Keratinocyte (primary cell): ENCODE measurements at regions not wholly inside any gene's neighbourhood (a gene's known extent, or its start where the extent isn't known, plus 50 kb on each side); places are given as distances from the start of the nearest gene placed in this dataset.
"Not testable (repeated sequence)": the region's sequence is repeated elsewhere in the genome, so short reads cannot be mapped to it uniquely, and the experiment has no call there.

Experiments
- DNase-seq: peaks from one replicate; pipeline ENCODE4 v3.0.0-alpha.2; 2011; ENCODE audit warnings: low read depth, missing footprints, low spot score
- FAIRE-seq: peaks from 2 replicates; lab custom pipeline; 2011; peaks lifted over from hg19 to GRCh38; lab: Jason Lieb, UNC
- H2AFZ ChIP-seq: 2 replicates; pipeline ENCODE4 v1.6.0; 2012; ENCODE audit warnings: low read length, control low read depth, inconsistent platforms; ENCODE audit not compliant: control insufficient read depth
- H3K27ac ChIP-seq: 2 replicates; pipeline ENCODE4 v1.5.1; 2011; ENCODE audit warnings: low read length; ENCODE audit not compliant: control insufficient read depth, insufficient read depth
- H3K27me3 ChIP-seq: 3 replicates; pipeline ENCODE4 v1.6.0; 2011; ENCODE audit warnings: low read length; ENCODE audit not compliant: control insufficient read depth, insufficient read depth; ENCODE audit errors: extremely low read depth
- H3K36me3 ChIP-seq, 2 experiments: 2 replicates in 1 of 2; 3 replicates in 1 of 2; pipeline ENCODE4 v1.5.1; 2011; ENCODE audit warnings: low read length in 2 of 2, mild to moderate bottlenecking in 1 of 2; ENCODE audit not compliant: control insufficient read depth in 2 of 2, insufficient read depth in 2 of 2; ENCODE audit errors: extremely low read depth in 1 of 2
- H3K4me1 ChIP-seq: 3 replicates; pipeline ENCODE4 v1.5.1; 2011; ENCODE audit warnings: low read length; ENCODE audit not compliant: control insufficient read depth, insufficient read depth; ENCODE audit errors: extremely low read depth
- H3K4me2 ChIP-seq: 3 replicates; pipeline ENCODE4 v1.6.0; 2011; ENCODE audit warnings: low read depth, low read length; ENCODE audit not compliant: control insufficient read depth, insufficient read depth; ENCODE audit errors: extremely low read depth
- H3K4me3 ChIP-seq, 3 experiments: fragments of 200-600 bp in 1 of 3; sonication (generic) in 1 of 3; 2 replicates in 2 of 3; 3 replicates in 1 of 3; pipeline ENCODE4 v1.5.1; 2011 to 2016; ENCODE audit warnings: low read length in 3 of 3, mild to moderate bottlenecking in 3 of 3, control low read depth in 2 of 3, inconsistent platforms in 1 of 3, low read depth in 1 of 3, mixed read lengths in 1 of 3, mixed run types in 1 of 3, moderate library complexity in 1 of 3; ENCODE audit not compliant: control insufficient read depth in 2 of 3, insufficient read depth in 2 of 3; ENCODE audit errors: extremely low read depth in 1 of 3
- H3K79me2 ChIP-seq: 2 replicates; pipeline ENCODE4 v1.6.0; 2012; ENCODE audit warnings: low read length; ENCODE audit not compliant: control insufficient read depth, insufficient read depth
- H3K9ac ChIP-seq: 3 replicates; pipeline ENCODE4 v1.6.0; 2011; ENCODE audit warnings: low read length; ENCODE audit not compliant: control insufficient read depth, insufficient read depth; ENCODE audit errors: extremely low read depth
- H3K9me1 ChIP-seq: 3 replicates; pipeline ENCODE4 v1.6.0; 2011; ENCODE audit warnings: low read length; ENCODE audit not compliant: control insufficient read depth, insufficient read depth; ENCODE audit errors: extremely low read depth
- H3K9me3 ChIP-seq: 2 replicates; pipeline ENCODE4 v1.5.1; 2012; ENCODE audit warnings: low read depth, low read length; ENCODE audit not compliant: control insufficient read depth
- H4K20me1 ChIP-seq: 3 replicates; pipeline ENCODE4 v1.6.0; 2011; ENCODE audit warnings: low read length; ENCODE audit not compliant: control insufficient read depth, insufficient read depth; ENCODE audit errors: extremely low read depth
- CTCF ChIP-seq, 3 experiments: IDR thresholded peaks in 1 of 3; conservative IDR thresholded peaks in 1 of 3; optimal IDR thresholded peaks in 1 of 3; 2 replicates in 2 of 3; 3 replicates in 1 of 3; pipeline versions ENCODE3 to v1.5.1; 2011; ENCODE audit warnings: low read length in 3 of 3, mild to moderate bottlenecking in 3 of 3, moderate library complexity in 2 of 3, control low read depth in 1 of 3, inconsistent platforms in 1 of 3; ENCODE audit not compliant: insufficient read depth in 2 of 3; ENCODE audit errors: extremely low read depth in 1 of 3
- EZH2 ChIP-seq: IDR thresholded peaks from one replicate; pipeline ENCODE4 v1.6.1; 2012; ENCODE audit warnings: inconsistent platforms, mild to moderate bottlenecking, low read length, moderate library complexity
- dilution Hi-C: fragments of 300-500 bp; cut with MboI; formaldehyde crosslinking; loops from one replicate; pipeline ENCODE4 v1.7.0; 2020; ENCODE audit warnings: low sequenced_read_pairs; ENCODE audit not compliant: extremely low pct_ligation_motif_present

- no peaks in the 10 kb centered on the region for H3K79me2 ChIP-seq
- no peak overlapping the region for H2AFZ ChIP-seq
- no peaks in the 10 kb centered on the region for H3K36me3 ChIP-seq
- no peaks in the 10 kb centered on the region for H4K20me1 ChIP-seq
- peaks cover 53% of the 10 kb centered on the region for H3K9me3 ChIP-seq
- H3K27me3 ChIP-seq = peaks cover 3% of the 10 kb centered on the region
- dilution Hi-C loops = no loop called here
- no peaks in the 10 kb centered on the region for H3K9me1 ChIP-seq
- H3K4me1 ChIP-seq = no peaks in the 10 kb centered on the region
- H3K4me2 ChIP-seq = no peak overlapping the region
- H3K4me3 ChIP-seq = no peak overlapping the region
- DNase-seq (no peak), FAIRE-seq (no peak)
- H3K9ac ChIP-seq = no peak overlapping the region
- TF ChIP-seq EZH2 = no peak
- no peak for TF ChIP-seq CTCF (optimal IDR thresholded peaks at IDR 0.05 in 1 of 3, IDR thresholded peaks at IDR 0.05 in 1 of 3, conservative IDR thresholded peaks at IDR 0.05 in 1 of 3; ENCODE audit: extremely low read depth in 1 of 3, insufficient read depth in 2 of 3, low read length in 3 of 3)
- no peak overlapping the region for H3K27ac ChIP-seq
Measured at GRCh38 chr15:20340331-20340811, 201.2 kb downstream of the GOLGA6L6 start.

- not testable (repeated sequence) for FAIRE-seq
Measured at GRCh38 chr15:20339086-20339791, 202.4 kb downstream of the GOLGA6L6 start.

GRCh38 chr15:20338671-20339070, 202.9 kb downstream of the GOLGA6L6 start:
- H3K79me2 ChIP-seq, DNase-seq, H3K4me1 ChIP-seq, H3K4me3 ChIP-seq, H2AFZ ChIP-seq, H3K9ac ChIP-seq, dilution Hi-C loops, H3K27me3 ChIP-seq, H3K9me1 ChIP-seq, FAIRE-seq, H3K27ac ChIP-seq, H3K4me2 ChIP-seq, H4K20me1 ChIP-seq, H3K36me3 ChIP-seq: not testable (repeated sequence)
- peaks cover 41% of the 10 kb centered on the region for H3K9me3 ChIP-seq

More at GRCh38 chr15:20339086-20339791, 202.4 kb downstream of the GOLGA6L6 start:
- H3K4me2 ChIP-seq, H3K27ac ChIP-seq, H3K9me1 ChIP-seq, H4K20me1 ChIP-seq, DNase-seq, H3K9ac ChIP-seq, H3K36me3 ChIP-seq, H3K4me3 ChIP-seq, H3K4me1 ChIP-seq, dilution Hi-C loops, H3K27me3 ChIP-seq, H2AFZ ChIP-seq, H3K79me2 ChIP-seq: not testable (repeated sequence)
- peaks cover 45% of the 10 kb centered on the region for H3K9me3 ChIP-seq

- H3K4me3 ChIP-seq, H2AFZ ChIP-seq, H3K36me3 ChIP-seq, H3K27me3 ChIP-seq, H3K4me1 ChIP-seq, H3K9ac ChIP-seq, dilution Hi-C loops, FAIRE-seq, DNase-seq, H3K9me1 ChIP-seq, H3K79me2 ChIP-seq, H3K4me2 ChIP-seq, H3K27ac ChIP-seq, H4K20me1 ChIP-seq: not testable (repeated sequence)
- H3K9me3 ChIP-seq = peaks cover 37% of the 10 kb centered on the region
Measured at GRCh38 chr15:20337238-20337637, 204.4 kb downstream of the GOLGA6L6 start.
